H9 (cell line): ENCODE measurements at regions not wholly inside any gene's neighbourhood (a gene's known extent, or its start where the extent isn't known, plus 50 kb on each side); places are given as distances from the start of the nearest gene placed in this dataset.

Experiments used
- DNase-seq: peaks from one replicate; pipeline ENCODE4 v3.0.0-alpha.2; 2017
- H2AFZ ChIP-seq: one replicate; pipeline ENCODE4 v1.6.1; 2013; ENCODE audit warnings: mild to moderate bottlenecking, low read length, control low read depth, moderate library complexity
- H2AK5ac ChIP-seq: 2 replicates; pipeline ENCODE4 v1.6.1; 2013; ENCODE audit warnings: low read length, control low read depth, mixed read lengths; ENCODE audit not compliant: insufficient read length
- H2BK120ac ChIP-seq: one replicate; pipeline ENCODE4 v1.6.1; 2013; ENCODE audit warnings: low read depth, mild to moderate bottlenecking, low read length, control low read depth, inconsistent platforms; ENCODE audit not compliant: poor library complexity, severe bottlenecking
- H2BK12ac ChIP-seq: 2 replicates; pipeline ENCODE4 v1.6.1; 2013; ENCODE audit warnings: low read length, control low read depth, mixed read lengths, low read depth; ENCODE audit not compliant: insufficient read length
- H2BK15ac ChIP-seq: 2 replicates; pipeline ENCODE4 v1.6.1; 2013; ENCODE audit warnings: low read depth, low read length, control low read depth
- H2BK20ac ChIP-seq: one replicate; pipeline ENCODE4 v1.6.1; 2013; ENCODE audit warnings: low read depth, mild to moderate bottlenecking, low read length, control low read depth, inconsistent platforms; ENCODE audit not compliant: poor library complexity, severe bottlenecking
- H2BK5ac ChIP-seq: 2 replicates; pipeline ENCODE4 v1.6.1; 2013; ENCODE audit warnings: low read length, control low read depth, mixed read lengths; ENCODE audit not compliant: insufficient read length
- H3K14ac ChIP-seq: 2 replicates; pipeline ENCODE4 v1.6.1; 2013; ENCODE audit warnings: low read length, control low read depth; ENCODE audit not compliant: insufficient read depth
- H3K18ac ChIP-seq: 2 replicates; pipeline ENCODE4 v1.6.1; 2013; ENCODE audit warnings: low read depth, mild to moderate bottlenecking, mixed read lengths, low read length, control low read depth; ENCODE audit not compliant: insufficient read length
- H3K23ac ChIP-seq: 2 replicates; pipeline ENCODE4 v1.6.1; 2013; ENCODE audit warnings: low read length, control low read depth, mixed read lengths, low read depth; ENCODE audit not compliant: insufficient read length
- H3K23me2 ChIP-seq: 2 replicates; pipeline ENCODE4 v1.6.1; 2013; ENCODE audit warnings: low read depth, mild to moderate bottlenecking, mixed read lengths, low read length, control low read depth; ENCODE audit not compliant: insufficient read length, poor library complexity, severe bottlenecking
- H3K27ac ChIP-seq: 2 replicates; pipeline ENCODE4 v1.5.1; 2013; ENCODE audit warnings: low read length, control low read depth, mixed read lengths, low read depth; ENCODE audit not compliant: insufficient read length
- H3K27me3 ChIP-seq: 2 replicates; pipeline ENCODE4 v1.6.1; 2013; ENCODE audit warnings: low read length, control low read depth, inconsistent platforms; ENCODE audit not compliant: insufficient read depth
- H3K4ac ChIP-seq: 2 replicates; pipeline ENCODE4 v1.6.1; 2013; ENCODE audit warnings: low read depth, mild to moderate bottlenecking, control low read depth, inconsistent platforms, low read length, moderate library complexity
- H3K4me1 ChIP-seq: 2 replicates; pipeline ENCODE4 v1.6.1; 2013; ENCODE audit warnings: low read length, control low read depth, inconsistent platforms; ENCODE audit not compliant: insufficient read depth
- H3K4me2 ChIP-seq: 2 replicates; pipeline ENCODE4 v1.6.1; 2013; ENCODE audit warnings: low read length, control low read depth, mixed read lengths; ENCODE audit not compliant: insufficient read length, insufficient read depth
- H3K56ac ChIP-seq: 2 replicates; pipeline ENCODE4 v1.6.1; 2013; ENCODE audit warnings: low read depth, mild to moderate bottlenecking, mixed read lengths, low read length, control low read depth; ENCODE audit not compliant: insufficient read length
- H3K79me1 ChIP-seq: 2 replicates; pipeline ENCODE4 v1.6.1; 2013; ENCODE audit warnings: low read depth, mild to moderate bottlenecking, moderate library complexity, low read length, control low read depth, inconsistent platforms; ENCODE audit not compliant: insufficient read depth, poor library complexity, severe bottlenecking
- H3K79me2 ChIP-seq: 2 replicates; pipeline ENCODE4 v1.6.1; 2013; ENCODE audit warnings: low read length, control low read depth, inconsistent platforms; ENCODE audit not compliant: insufficient read depth
- H3K9ac ChIP-seq: 2 replicates; pipeline ENCODE4 v1.6.1; 2013; ENCODE audit warnings: low read length, control low read depth, mixed read lengths; ENCODE audit not compliant: insufficient read length; ENCODE audit errors: extremely low read depth
- H3K9me3 ChIP-seq: one replicate; pipeline ENCODE4 v1.6.1; 2013; ENCODE audit warnings: low read depth, low read length, inconsistent platforms; ENCODE audit not compliant: control insufficient read depth
- H3T11ph ChIP-seq: one replicate; pipeline ENCODE4 v1.6.1; 2013; ENCODE audit warnings: mild to moderate bottlenecking, low read length, control low read depth, inconsistent platforms
- H4K20me1 ChIP-seq: one replicate; pipeline ENCODE4 v1.6.1; 2013; ENCODE audit not compliant: control insufficient read depth, insufficient read length, insufficient read depth
- H4K5ac ChIP-seq: 2 replicates; pipeline ENCODE4 v1.6.1; 2013; ENCODE audit warnings: low read depth, mild to moderate bottlenecking, mixed read lengths, low read length, control low read depth; ENCODE audit not compliant: insufficient read length
- H4K8ac ChIP-seq: replicated peaks from 2 replicates; pipeline ENCODE4 v1.6.1; 2013; ENCODE audit warnings: low read length, control low read depth, mixed read lengths, low read depth; ENCODE audit not compliant: insufficient read length
- H4K91ac ChIP-seq: 2 replicates; pipeline ENCODE4 v1.6.1; 2013; ENCODE audit warnings: low read depth, mild to moderate bottlenecking, moderate library complexity, mixed read lengths, low read length, control low read depth; ENCODE audit not compliant: insufficient read length
- H3K27ac Mint-ChIP-seq, 3 experiments: 2 replicates in 2 of 3; 3 replicates in 1 of 3; pipeline ENCODE4 v1.8.0; 2020 to 2021; ENCODE audit warnings: mixed read lengths in 3 of 3, mild to moderate bottlenecking in 1 of 3, moderate library complexity in 1 of 3
- H3K27me3 Mint-ChIP-seq: 2 replicates; pipeline ENCODE4 v1.8.0; 2021; ENCODE audit warnings: low read depth, mild to moderate bottlenecking, moderate library complexity, mixed read lengths
- H3K36me3 Mint-ChIP-seq, 3 experiments: 2 replicates in 2 of 3; 3 replicates in 1 of 3; pipeline ENCODE4 v1.8.0; 2020 to 2021; ENCODE audit warnings: low read depth in 3 of 3, mixed read lengths in 3 of 3; ENCODE audit not compliant: insufficient read depth in 1 of 3
- H3K4me1 Mint-ChIP-seq, 2 experiments: 2 replicates each; pipeline ENCODE4 v1.8.0; 2020; ENCODE audit warnings: mixed read lengths in 2 of 2
- H3K4me3 Mint-ChIP-seq, 2 experiments: 2 replicates in 1 of 2; 3 replicates in 1 of 2; pipeline ENCODE4 v1.8.0; 2020 to 2021; ENCODE audit warnings: mild to moderate bottlenecking in 2 of 2, mixed read lengths in 2 of 2, moderate library complexity in 1 of 2
- H3K9me3 Mint-ChIP-seq, 2 experiments: 2 replicates in 1 of 2; 3 replicates in 1 of 2; pipeline ENCODE4 v1.8.0; 2020; ENCODE audit warnings: mild to moderate bottlenecking in 2 of 2, mixed read lengths in 2 of 2, moderate library complexity in 1 of 2
- WGBS: extraction: QIAGEN DNeasy Blood & Tissue Kit; methylation state at CpG from one replicate; pipeline ENCODE4 v1.1.7; 2013; ENCODE audit warnings: missing lambda C conversion rate, low lambda C conversion rate, mixed read lengths; ENCODE audit not compliant: insufficient read length; ENCODE audit errors: extremely low coverage; 5-methylcytosine and 5-hydroxymethylcytosine counted together
- TF ChIP-seq, protein P1 (sequence below): fragments of 200-600 bp; sonication (generic); conservative IDR thresholded peaks from 3 replicates; pipeline ENCODE4 v1.8.0; 2021; ENCODE audit warnings: antibody characterized with exemption, mild to moderate bottlenecking

DNA sequence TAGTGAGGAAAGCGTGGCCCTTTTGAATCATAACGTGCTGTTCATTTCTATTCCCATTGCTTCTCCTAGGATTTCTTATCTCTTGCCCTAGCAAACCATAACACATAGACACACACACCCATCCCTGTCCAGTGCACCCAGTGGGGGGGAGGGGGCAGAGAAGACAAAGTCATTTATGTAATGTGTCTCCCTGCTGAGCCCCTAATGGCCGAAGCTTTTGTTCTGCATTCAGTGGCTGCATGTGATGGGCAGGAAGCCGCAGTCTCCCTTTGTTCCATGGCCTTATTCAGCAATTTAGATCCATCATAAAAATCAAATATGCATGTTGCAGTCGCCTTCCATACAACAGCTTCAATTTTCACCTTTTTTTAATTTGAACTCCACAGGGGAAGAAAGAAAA is 325.4 kb downstream of the ZFHX3 start:
- no peak overlapping the region for H2AFZ ChIP-seq
- peak overlapping the region; percentile 31 to 46; a peak in 3 of 5 replicates for H3K4me3 Mint-ChIP-seq
- H3K56ac ChIP-seq = no peak overlapping the region
- no peak overlapping the region for H3K27ac ChIP-seq
- no peaks in the 10 kb centered on the region for H3K79me1 ChIP-seq
- peaks cover 8% of the 10 kb centered on the region; the same call in 1 of the 2 replicates for H3K4me1 ChIP-seq
- H2BK12ac ChIP-seq = no peak overlapping the region
- no peak overlapping the region for H2AK5ac ChIP-seq
- H4K91ac ChIP-seq = no peak overlapping the region
- H3K27me3 ChIP-seq = no peaks in the 10 kb centered on the region
- no peak overlapping the region for H4K8ac ChIP-seq
- H3K9me3 Mint-ChIP-seq = no peaks in the 10 kb centered on the region; a peak in 1 of 5 replicates
- H3K79me2 ChIP-seq = no peaks in the 10 kb centered on the region
- H2BK120ac ChIP-seq = no peak overlapping the region
- no peak overlapping the region for H3K23ac ChIP-seq
- TF ChIP-seq, protein P1, sequence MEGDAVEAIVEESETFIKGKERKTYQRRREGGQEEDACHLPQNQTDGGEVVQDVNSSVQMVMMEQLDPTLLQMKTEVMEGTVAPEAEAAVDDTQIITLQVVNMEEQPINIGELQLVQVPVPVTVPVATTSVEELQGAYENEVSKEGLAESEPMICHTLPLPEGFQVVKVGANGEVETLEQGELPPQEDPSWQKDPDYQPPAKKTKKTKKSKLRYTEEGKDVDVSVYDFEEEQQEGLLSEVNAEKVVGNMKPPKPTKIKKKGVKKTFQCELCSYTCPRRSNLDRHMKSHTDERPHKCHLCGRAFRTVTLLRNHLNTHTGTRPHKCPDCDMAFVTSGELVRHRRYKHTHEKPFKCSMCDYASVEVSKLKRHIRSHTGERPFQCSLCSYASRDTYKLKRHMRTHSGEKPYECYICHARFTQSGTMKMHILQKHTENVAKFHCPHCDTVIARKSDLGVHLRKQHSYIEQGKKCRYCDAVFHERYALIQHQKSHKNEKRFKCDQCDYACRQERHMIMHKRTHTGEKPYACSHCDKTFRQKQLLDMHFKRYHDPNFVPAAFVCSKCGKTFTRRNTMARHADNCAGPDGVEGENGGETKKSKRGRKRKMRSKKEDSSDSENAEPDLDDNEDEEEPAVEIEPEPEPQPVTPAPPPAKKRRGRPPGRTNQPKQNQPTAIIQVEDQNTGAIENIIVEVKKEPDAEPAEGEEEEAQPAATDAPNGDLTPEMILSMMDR = no peak
- H2BK20ac ChIP-seq = no peak overlapping the region
- H3K14ac ChIP-seq = no peak overlapping the region
- no peak overlapping the region for H3K18ac ChIP-seq
- no peaks in the 10 kb centered on the region for H4K20me1 ChIP-seq
- no peak overlapping the region for H3K4ac ChIP-seq
- peak overlapping the region; percentile 27 to 97 (median 49); a peak in 5 of 7 replicates for H3K27ac Mint-ChIP-seq
- H3T11ph ChIP-seq = no peak overlapping the region
- H3K9me3 ChIP-seq = no peaks in the 10 kb centered on the region
- H4K5ac ChIP-seq = no peak overlapping the region
- H3K27me3 Mint-ChIP-seq = no peaks in the 10 kb centered on the region
- H3K23me2 ChIP-seq = no peaks in the 10 kb centered on the region
- H3K4me1 Mint-ChIP-seq = peaks cover 35 to 36% of the 10 kb centered on the region in 2 experiments
- H2BK5ac ChIP-seq = no peak overlapping the region
- DNase-seq = peak; percentile 78
- H3K4me2 ChIP-seq = peak overlapping the region; percentile 41
- H3K36me3 Mint-ChIP-seq = no peaks in the 10 kb centered on the region
- no CpG with 5 or more reads among the region's 5 CpGs for WGBS
- no peak overlapping the region for H2BK15ac ChIP-seq
- no peak overlapping the region for H3K9ac ChIP-seq
